ENCODE measurements at regions not wholly inside any gene's neighbourhood (a gene's known extent, or its start where the extent isn't known, plus 50 kb on each side); places are given as distances from the start of the nearest gene placed in this dataset.

- H3K9ac ChIP-seq (ENCODE audit: insufficient read depth, low read length) = no peak overlapping the region
- H3K79me2 ChIP-seq (ENCODE audit: control insufficient read depth, insufficient read depth, low read length) = no peaks in the 10 kb centered on the region
- no peak overlapping the region for H2AFZ ChIP-seq (ENCODE audit: low read length)
- DNase-seq (ENCODE audit: low read depth in 2 of 2) = peak; percentile 76 to 94
- H3K4me3 ChIP-seq (replicated peaks in 1 of 4; ENCODE audit: control extremely low read depth in 1 of 4, insufficient read depth in 1 of 4, low read depth in 3 of 4, low read length in 4 of 4) = no peak overlapping the region
- no peaks in the 10 kb centered on the region for H3K36me3 ChIP-seq (ENCODE audit: control insufficient read depth, insufficient read depth, low read length)
- no peaks in the 10 kb centered on the region for H4K20me1 ChIP-seq (ENCODE audit: control insufficient read depth, extremely low read depth, insufficient read depth, low read length)
- no peak for TF ChIP-seq EZH2 (IDR thresholded peaks at IDR 0.05; ENCODE audit: low read length, missing control alignments)
- TF ChIP-seq, protein P1, sequence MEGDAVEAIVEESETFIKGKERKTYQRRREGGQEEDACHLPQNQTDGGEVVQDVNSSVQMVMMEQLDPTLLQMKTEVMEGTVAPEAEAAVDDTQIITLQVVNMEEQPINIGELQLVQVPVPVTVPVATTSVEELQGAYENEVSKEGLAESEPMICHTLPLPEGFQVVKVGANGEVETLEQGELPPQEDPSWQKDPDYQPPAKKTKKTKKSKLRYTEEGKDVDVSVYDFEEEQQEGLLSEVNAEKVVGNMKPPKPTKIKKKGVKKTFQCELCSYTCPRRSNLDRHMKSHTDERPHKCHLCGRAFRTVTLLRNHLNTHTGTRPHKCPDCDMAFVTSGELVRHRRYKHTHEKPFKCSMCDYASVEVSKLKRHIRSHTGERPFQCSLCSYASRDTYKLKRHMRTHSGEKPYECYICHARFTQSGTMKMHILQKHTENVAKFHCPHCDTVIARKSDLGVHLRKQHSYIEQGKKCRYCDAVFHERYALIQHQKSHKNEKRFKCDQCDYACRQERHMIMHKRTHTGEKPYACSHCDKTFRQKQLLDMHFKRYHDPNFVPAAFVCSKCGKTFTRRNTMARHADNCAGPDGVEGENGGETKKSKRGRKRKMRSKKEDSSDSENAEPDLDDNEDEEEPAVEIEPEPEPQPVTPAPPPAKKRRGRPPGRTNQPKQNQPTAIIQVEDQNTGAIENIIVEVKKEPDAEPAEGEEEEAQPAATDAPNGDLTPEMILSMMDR (conservative IDR thresholded peaks at IDR 0.05 in 1 of 2, IDR thresholded peaks at IDR 0.05 in 1 of 2; ENCODE audit: low read depth in 1 of 2, low read length in 2 of 2) = no peak
- H3K9me3 ChIP-seq (ENCODE audit: control insufficient read depth, insufficient read depth, low read depth, low read length) = no peaks in the 10 kb centered on the region
- H3K4me2 ChIP-seq (ENCODE audit: extremely low read depth, insufficient read depth, low read length) = no peak overlapping the region
- H3K4me1 ChIP-seq (ENCODE audit: control insufficient read depth, extremely low read depth, insufficient read depth, low read length) = peaks cover 5% of the 10 kb centered on the region
- no peaks in the 10 kb centered on the region for H3K27me3 ChIP-seq (ENCODE audit: control insufficient read depth, insufficient read depth, low read length)
- no peak overlapping the region for H3K27ac ChIP-seq (ENCODE audit: insufficient read depth, low read length)
These were observed 315.5 kb downstream of the TGFB2 start for GRCh38 chr1:218660678-218661053.

DNA sequence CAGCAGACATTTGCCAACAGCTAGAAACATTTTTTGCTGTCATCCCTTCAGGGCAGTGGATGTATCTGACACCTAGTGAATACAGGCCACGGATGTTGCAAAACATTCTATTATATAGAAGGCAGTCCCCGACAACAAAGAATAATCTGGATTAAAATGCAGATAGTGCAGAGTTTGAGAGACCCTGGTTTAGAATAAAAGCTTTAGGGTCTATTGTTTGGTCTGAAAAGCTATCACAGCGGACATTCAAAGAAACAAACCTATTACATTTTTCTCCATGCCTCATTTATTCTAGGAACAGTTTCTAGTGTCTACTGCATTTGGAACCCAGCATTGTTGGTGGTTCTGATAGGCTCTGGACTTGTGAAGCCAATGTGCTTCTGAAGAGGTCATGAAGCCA, 316.3 kb downstream of the TGFB2 start:
- no peak overlapping the region for H3K9ac ChIP-seq (ENCODE audit: insufficient read depth, low read length)
- no peaks in the 10 kb centered on the region for H3K79me2 ChIP-seq (ENCODE audit: control insufficient read depth, insufficient read depth, low read length)
- no peaks in the 10 kb centered on the region for H3K36me3 ChIP-seq (ENCODE audit: control insufficient read depth, insufficient read depth, low read length)
- H3K4me2 ChIP-seq (ENCODE audit: extremely low read depth, insufficient read depth, low read length) = no peak overlapping the region
- DNase-seq (ENCODE audit: low read depth in 2 of 2) = no peak
- no peaks in the 10 kb centered on the region for H4K20me1 ChIP-seq (ENCODE audit: control insufficient read depth, extremely low read depth, insufficient read depth, low read length)
- H3K27me3 ChIP-seq (ENCODE audit: control insufficient read depth, insufficient read depth, low read length) = no peaks in the 10 kb centered on the region
- H3K4me3 ChIP-seq (replicated peaks in 1 of 4; ENCODE audit: control extremely low read depth in 1 of 4, insufficient read depth in 1 of 4, low read depth in 3 of 4, low read length in 4 of 4) = no peak overlapping the region
- no peaks in the 10 kb centered on the region for H3K9me3 ChIP-seq (ENCODE audit: control insufficient read depth, insufficient read depth, low read depth, low read length)
- no peak overlapping the region for H2AFZ ChIP-seq (ENCODE audit: low read length)
- H3K4me1 ChIP-seq (ENCODE audit: control insufficient read depth, extremely low read depth, insufficient read depth, low read length) = peaks cover 5% of the 10 kb centered on the region
- H3K27ac ChIP-seq (ENCODE audit: insufficient read depth, low read length) = no peak overlapping the region
- TF ChIP-seq, protein P1 (conservative IDR thresholded peaks at IDR 0.05 in 1 of 2, IDR thresholded peaks at IDR 0.05 in 1 of 2; ENCODE audit: low read depth in 1 of 2, low read length in 2 of 2) = no peak
- no peak for TF ChIP-seq EZH2 (IDR thresholded peaks at IDR 0.05; ENCODE audit: low read length, missing control alignments)

DNA sequence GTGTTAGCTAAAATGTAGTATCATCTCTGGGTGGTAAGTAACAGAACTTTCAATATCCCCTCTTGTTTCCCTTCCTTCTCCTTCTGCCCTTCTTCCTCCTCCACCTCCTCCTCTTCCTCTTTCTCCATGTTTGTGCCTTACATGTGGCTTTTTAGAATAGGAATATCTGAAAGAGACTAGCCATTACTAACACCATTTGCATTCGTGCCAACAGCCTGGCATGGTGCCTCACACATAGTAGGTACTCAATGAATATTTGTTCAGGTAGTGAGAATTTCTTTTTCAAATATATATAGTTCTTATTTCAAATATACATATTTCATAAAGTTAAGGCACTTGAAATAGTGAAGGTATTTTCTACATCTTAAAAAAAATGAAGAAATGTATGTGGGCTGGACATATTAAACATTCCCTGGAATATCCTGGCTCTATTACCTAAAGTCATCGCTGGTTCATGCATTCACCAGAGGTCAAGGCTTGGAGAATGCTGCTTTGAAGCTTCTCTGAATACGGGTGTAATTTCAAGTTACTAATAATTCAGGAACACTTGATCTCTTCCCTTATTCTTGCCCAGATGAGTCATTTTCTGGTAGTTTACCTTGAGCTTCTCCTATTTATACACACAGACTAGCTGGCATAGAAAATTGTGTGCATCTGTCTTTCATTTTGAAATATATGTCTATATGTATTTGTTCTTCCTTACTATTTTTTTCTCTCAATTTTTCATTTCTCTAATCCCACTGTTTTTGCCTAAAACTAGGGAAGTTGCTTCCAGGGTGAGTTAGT, 319.4 kb downstream of the TGFB2 start:
- H3K4me2 ChIP-seq (ENCODE audit: extremely low read depth, insufficient read depth, low read length) = peak overlapping the region; percentile 54
- no peaks in the 10 kb centered on the region for H3K27me3 ChIP-seq (ENCODE audit: control insufficient read depth, insufficient read depth, low read length)
- no peak for TF ChIP-seq EZH2 (IDR thresholded peaks at IDR 0.05; ENCODE audit: low read length, missing control alignments)
- TF ChIP-seq, protein P1 (conservative IDR thresholded peaks at IDR 0.05 in 1 of 2, IDR thresholded peaks at IDR 0.05 in 1 of 2; ENCODE audit: low read depth in 1 of 2, low read length in 2 of 2) = no peak
- no peak overlapping the region for H3K27ac ChIP-seq (ENCODE audit: insufficient read depth, low read length)
- H2AFZ ChIP-seq (ENCODE audit: low read length) = no peak overlapping the region
- no peak overlapping the region for H3K9ac ChIP-seq (ENCODE audit: insufficient read depth, low read length)
- DNase-seq (ENCODE audit: low read depth in 2 of 2) = peak; percentile 46 to 75
- H4K20me1 ChIP-seq (ENCODE audit: control insufficient read depth, extremely low read depth, insufficient read depth, low read length) = no peaks in the 10 kb centered on the region
- no peaks in the 10 kb centered on the region for H3K36me3 ChIP-seq (ENCODE audit: control insufficient read depth, insufficient read depth, low read length)
- no peak overlapping the region for H3K4me3 ChIP-seq (replicated peaks in 1 of 4; ENCODE audit: control extremely low read depth in 1 of 4, insufficient read depth in 1 of 4, low read depth in 3 of 4, low read length in 4 of 4)
- no peaks in the 10 kb centered on the region for H3K79me2 ChIP-seq (ENCODE audit: control insufficient read depth, insufficient read depth, low read length)
- no peaks in the 10 kb centered on the region for H3K9me3 ChIP-seq (ENCODE audit: control insufficient read depth, insufficient read depth, low read depth, low read length)
- H3K4me1 ChIP-seq (ENCODE audit: control insufficient read depth, extremely low read depth, insufficient read depth, low read length) = peaks cover 5% of the 10 kb centered on the region
